ENCODE measurements at regions not wholly inside any gene's neighbourhood (a gene's known extent, or its start where the extent isn't known, plus 50 kb on each side); places are given as distances from the start of the nearest gene placed in this dataset.

DNA sequence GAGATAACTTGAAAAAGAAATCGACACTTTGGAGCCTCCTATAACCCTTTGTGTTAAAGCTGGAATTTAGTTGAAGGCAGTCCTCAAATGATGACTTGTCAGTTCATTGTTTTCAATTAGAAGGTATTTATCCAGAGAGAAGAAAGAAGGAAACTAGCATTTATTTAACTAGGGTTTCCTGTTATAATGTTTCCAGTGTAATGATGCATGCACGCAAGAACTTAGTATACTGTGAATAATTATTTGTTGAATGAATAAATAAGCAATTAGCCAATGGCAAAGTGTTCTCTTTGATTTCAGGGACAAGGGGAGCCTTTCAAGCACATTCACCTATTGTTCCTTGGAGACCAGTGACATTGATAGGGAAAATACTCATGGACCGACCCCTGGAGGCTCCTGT, 307.4 kb downstream of the KLF5 start:
- no peak for DNase-seq

DNA sequence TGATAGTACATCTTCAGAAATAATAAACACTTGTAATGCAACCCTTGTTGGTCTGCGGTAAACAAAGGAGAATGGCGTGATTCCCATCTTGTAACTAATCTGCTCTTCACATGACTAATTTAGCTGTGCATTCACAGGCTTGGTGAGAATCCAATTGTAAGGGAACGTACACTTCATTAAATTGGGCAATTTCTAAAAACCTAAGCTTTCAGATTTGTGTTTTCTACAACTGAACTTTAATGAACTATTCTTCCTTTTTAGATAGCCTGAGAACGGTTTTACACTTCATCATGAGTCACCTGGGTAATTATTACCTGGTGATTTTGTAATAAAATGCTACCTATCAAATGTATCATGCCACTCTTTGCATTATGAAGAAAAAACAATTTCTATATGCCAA, 306.9 kb downstream of the KLF5 start:
- no peak for DNase-seq

DNA sequence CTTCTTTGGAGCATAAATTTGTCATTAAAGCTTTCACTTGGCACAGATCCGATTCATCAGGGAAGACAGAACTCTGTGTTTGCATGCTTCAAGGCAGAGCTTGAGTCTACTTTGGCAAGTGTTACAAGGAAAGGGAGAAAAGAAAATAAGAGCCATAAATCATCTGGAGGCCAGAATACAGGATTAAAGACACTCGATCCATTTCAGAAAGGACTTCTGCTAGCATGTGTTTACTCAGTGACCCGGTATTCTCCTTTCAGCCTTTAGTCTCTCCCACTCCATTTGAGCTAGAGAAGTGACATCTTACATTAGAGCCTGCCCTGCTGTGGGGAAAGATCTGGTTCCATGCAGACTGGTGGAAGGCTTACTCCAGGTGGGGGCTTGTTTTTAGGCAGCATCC, 306.4 kb downstream of the KLF5 start:
- DNase-seq, result no peak

DNA sequence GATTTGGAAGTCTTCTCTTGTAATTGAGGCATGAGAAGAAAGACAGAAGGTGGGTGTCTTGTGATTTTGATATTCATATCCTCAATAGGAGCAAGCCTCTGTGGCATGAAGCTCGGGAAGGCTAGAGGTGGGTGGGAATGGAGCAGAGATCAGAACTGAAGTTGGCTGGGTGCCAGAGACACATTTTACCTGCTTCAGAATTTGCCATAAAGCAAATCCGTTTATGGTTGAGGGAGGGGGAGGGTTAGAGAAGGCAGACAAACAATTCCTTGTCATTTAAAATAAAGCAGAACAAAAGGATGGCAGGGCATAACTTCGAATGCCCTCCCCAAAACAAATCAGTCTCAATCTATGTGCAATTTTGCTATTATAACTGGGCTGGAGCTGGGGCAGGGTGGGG, 305.9 kb downstream of the KLF5 start:
- DNase-seq, result no peak

DNA sequence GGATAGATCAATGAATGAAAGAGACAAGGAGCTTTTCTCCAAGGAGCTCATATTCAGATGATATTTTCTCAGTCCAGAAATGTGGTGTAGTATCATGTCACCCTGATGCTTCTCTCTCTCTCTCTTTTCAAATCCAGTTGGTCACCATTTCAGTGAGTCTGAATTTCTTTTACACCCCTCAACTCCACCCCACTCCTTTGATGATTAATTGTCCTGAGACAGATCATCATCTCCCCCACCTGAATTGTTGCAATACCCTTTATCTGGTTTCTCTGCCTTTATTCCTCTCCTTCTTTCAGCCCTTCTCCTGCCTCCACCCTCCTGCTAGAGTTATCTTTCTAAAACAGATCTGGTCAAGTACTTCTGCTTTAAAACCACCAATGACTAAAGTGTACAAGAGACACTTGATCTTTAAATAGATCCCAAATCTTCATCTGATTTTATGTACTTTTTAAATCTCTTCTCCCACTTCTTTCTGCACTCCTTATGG, 299.8 kb downstream of the KLF5 start:
- no peak for DNase-seq

DNA sequence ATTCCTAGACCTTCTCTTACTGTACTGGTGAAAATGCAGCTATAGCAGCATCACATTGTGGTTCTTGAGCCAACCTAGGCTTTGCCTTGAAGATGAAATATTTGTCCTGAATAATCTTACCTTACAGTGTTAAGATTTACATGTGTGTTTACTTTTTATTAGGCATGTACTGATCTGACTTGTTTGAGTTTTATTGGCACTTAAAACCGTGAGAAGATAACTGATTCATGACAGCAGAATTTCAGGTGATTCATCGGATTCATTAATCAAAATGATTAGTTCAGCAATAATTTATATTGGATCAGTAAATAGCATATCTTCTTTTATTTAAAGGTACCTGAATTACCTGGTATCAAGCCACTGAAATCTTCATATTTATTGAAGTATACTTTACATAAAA, 296.3 kb downstream of the KLF5 start:
- DNase-seq, result no peak

DNA sequence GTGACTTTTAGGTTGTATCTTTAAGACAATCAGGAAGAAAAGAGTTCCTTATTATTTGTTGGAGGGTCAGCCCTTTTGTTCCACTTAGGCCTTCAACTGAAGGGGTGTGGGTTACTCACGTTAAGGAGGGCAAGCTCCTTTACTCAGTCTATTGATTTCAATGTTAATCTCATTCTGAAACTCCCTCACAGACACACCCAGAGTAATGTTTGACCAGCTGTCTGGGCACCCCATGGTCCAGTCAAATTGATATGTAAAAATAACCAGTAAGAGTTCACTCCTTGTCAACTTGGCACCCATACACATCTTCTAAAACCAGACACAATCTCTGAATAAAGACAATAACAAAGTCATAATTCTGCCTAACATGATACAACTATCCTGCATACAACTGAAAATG, 292.9 kb downstream of the KLF5 start:
- no peak for DNase-seq

DNA sequence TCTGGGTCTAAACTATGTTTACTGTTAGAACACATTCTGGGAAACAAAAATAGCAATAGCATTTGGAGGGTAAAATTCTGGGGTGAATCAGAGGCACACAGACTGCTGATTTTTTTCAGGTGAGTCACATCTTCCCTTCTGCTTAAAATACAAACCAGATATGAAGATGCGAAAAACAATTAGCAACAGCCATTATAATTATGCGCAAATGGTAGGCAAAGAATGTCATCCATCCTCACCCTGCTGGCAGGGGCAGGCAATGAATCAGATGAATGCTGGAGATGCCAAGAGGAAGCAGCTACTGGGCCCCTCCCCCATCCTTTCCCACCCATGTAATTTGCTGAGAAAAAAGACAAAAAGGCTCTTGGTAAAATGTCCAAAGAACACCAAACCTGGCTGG, 282.9 kb downstream of the KLF5 start:
- no peak for DNase-seq

DNA sequence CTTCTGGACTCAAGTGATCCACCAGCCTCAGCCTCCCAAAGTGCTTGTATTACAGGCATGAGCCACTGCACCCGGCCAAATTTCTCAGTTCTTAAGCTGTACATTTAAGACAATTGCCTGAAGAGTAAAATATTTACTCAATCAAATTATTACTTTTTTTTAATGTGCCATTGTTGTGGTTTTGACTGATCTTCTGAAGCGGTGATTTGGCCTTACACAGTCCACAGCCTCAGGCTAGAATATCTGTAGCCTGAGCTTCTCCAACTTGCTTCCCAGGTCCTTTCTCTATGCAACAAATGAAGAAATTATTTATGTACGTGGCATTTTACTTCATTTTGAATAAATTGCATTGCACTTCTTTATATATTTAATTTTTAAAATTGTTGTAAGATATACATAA, 281.3 kb downstream of the KLF5 start:
- DNase-seq, result no peak

DNA sequence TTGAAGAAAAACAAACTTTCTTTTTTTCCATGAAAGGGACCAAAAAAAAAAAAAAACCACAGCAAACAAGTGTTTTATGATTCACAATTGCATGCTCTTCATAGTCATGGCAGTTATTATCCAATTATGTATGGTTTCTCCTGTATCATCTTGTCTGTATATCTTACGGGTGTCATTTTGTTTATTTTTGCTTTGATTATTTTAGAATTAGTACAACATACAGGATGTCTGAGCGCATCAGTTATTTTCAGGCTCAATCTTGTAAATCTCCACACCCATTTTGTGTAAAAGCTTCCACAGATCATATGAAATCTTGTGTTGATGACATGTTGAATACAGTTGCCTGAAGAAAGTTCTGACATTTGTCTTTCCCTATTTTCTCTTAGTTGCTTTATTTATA, 280.3 kb downstream of the KLF5 start:
- DNase-seq, result no peak

DNA sequence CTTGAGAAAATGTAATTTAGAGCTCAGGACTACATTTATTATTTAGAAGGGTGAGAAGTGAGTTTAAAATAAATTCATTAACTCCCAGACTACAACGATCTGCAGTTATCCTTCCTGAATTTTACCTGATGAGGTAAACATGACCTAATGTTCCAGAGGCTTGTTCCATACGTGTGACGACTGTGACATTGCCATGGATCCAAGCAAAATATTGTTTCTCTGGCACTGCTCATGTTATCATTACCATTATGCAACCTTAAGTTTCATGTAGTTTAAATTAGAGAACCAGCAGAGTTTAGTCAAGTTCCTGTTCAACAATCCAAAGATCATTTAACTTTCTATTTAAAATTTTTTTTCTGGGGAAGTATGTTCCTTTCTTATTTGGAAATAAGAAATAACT, 279.6 kb downstream of the KLF5 start:
- DNase-seq, result no peak

DNA sequence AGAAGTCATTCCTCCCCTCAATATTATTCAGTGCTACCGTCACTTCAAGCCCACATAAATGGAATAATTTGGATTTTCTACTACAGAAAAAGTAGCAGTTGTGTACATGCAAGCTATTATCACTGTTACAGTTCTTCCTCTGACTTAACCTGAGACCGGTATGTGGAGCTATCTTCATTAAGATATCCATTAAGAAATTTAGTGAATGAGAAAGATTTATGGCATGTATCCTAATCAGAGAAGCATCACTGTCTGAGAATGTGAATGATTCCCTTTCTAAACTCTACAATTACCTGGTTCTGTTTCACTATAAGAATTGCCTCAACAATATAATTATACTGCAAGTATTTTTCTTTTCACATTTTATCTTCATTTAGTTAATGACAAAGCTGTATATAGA, 278.7 kb downstream of the KLF5 start:
- no peak for DNase-seq

DNA sequence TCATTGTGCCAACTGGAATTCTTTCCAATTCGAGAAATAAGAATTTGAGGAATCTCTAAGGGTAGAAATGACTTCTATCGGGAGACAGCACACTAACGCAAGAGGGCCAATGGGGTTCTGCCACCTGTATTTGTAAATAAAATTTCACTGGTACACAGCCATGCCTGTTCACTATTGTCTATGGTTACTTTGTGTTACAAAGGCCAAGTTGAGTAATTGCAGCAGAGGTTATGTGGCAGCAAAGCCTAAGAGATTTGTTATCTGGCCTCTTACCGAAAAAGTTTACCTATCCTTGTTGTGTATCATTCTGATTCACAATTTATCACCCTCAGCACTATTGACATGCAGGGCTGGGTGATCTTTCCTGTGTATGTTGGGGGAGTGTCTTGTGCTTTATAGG, 278.0 kb downstream of the KLF5 start:
- DNase-seq, result no peak

DNA sequence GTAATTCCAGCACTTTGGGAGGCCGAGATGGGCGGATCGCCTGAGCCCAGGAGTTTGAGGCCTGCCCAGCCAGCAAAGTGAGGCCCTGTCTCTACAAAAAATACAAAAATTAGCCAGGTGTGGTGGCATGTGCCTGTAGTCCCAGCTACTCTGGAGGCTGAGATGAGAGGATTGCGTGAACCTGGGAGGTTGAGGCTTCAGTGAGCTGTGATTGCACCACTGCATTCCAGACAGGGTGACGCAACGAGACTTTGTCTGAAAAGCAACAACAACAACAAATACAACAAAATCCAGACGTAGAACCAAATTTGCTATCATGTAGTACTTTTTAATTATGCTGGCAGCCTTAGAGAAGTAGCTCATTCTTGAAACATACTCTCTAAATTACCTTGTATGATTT, 277.1 kb downstream of the KLF5 start:
- DNase-seq, result no peak

DNA sequence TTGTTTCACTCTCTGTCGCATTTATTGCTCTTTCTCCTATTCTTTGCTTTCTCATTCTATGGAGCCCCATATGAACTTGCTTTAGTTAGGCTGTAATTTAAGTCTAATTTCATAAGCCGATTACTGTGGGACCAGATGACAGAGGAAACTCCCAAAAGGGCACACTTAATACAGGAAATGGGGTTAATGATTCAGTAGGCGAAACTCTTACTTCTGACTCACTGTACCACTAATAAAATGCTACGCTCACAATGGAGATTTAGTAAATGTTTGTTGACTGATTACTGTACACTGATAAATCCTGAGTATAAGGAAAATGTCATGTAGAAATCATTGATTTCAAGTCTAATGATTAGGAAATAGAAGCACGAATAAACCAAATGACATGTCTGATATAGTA, 276.4 kb downstream of the KLF5 start:
- DNase-seq, result no peak

DNA sequence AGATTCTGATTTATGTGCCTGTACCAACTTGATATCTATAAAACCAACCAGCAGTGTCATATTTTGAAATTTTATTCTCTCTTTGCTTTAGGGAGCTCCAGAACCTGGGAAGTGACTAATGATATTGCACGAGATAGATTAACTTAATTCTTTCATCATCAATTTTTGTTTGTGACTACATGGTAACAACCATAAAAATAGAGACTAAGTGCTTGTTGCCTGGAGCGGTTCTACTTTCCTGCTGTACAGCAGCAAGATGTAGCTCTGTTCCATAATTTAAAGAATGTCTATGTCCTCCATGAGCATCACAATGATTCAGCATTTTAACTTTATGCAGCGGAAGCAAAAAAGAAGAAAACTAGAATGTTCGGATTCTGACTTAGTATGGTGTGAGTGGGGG, 275.6 kb downstream of the KLF5 start:
- DNase-seq, result no peak

DNA sequence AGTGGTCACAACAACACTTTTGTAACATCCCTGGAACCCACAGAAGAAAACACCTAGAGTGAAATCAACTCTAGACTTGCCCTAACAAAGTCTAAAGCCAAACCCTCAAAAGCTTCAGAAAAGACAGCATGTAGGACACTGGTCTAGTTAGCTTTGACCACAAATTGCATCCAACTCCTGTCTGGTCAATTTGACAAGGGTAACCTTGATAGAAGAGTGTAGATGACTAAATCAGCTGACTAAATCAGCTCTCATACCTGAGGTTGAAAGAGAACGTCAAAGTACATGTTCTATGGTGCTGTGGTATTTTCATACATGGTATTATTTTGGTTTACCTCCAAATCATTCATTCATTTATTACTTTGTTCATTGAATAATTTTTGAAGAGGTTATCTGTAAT, 272.8 kb downstream of the KLF5 start:
- no peak for DNase-seq

DNA sequence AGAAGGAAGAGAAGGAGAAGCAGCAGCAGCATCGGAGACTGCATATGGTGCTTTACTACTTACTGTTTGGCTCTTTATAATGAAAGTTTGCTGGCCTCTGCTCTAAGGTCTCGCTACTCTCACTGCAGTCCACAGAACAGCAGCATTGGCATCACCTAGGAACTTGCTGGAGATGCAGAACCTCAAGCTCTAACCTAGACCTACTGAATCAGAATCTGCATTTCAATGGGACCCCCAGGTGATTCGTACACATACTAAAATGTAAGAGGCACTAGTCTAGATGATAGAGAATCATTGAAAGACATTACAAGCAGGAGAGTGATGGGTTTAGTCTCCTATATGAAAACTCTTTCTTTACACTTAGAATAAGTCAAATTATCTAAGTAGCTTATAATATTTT, 270.6 kb downstream of the KLF5 start:
- DNase-seq, result no peak

DNA sequence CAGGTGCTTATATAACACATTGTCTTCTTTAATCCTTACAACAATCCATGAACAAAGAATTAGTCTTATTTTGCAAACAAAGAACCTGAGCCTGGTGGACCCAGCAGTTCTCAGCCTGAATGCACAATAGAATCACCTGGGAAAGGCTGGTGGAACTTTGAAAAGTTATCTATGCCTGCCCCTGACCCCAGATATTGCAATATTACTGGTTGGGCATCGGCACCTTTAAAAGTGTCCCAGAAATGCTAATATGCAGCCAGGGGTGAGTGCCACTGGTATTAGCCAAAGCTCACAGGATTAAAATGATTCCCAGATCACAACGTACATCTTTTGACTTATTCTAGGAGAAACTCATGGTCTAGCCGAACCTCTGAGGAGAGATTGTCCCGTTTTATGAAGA, 268.8 kb downstream of the KLF5 start:
- no peak for DNase-seq

DNA sequence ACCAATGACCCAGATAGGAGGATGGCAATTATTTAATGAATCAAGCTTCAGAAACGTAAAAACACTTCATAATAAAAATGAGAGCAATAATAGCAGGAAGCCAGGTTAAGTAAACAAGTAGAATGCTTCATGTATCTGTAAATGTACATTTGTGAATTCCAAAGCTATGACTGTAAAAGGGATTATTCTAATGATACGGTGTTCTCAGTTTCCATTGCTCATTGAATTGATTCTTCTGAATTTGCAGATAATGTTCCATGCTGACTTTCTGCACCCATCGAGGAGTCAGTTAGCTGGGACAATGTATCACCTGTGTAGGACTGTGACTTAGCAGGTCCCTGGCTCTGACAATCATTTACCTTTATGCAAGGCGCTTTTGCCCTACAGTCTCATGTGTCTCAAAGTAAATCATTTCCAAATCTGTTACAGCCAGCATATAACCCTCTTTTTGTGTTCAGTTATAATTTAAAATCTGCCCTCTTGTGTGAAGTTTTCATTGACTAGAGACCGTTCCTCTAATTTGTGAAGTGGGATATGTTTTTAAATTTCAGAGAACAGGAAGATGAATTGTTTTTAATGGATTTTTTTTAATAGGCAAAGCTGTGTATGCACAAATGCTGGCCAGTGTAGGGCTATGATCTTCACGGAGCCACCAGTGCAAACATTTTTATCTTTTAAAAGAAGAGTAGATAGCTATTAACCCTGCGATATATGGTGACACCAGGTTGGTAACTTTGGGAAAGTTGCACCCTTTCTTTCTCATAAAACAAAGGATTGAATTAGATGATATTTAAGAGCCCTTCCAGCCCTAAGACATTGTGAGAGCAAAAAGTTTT, 267.1 kb downstream of the KLF5 start:
- DNase-seq, result no peak

DNA sequence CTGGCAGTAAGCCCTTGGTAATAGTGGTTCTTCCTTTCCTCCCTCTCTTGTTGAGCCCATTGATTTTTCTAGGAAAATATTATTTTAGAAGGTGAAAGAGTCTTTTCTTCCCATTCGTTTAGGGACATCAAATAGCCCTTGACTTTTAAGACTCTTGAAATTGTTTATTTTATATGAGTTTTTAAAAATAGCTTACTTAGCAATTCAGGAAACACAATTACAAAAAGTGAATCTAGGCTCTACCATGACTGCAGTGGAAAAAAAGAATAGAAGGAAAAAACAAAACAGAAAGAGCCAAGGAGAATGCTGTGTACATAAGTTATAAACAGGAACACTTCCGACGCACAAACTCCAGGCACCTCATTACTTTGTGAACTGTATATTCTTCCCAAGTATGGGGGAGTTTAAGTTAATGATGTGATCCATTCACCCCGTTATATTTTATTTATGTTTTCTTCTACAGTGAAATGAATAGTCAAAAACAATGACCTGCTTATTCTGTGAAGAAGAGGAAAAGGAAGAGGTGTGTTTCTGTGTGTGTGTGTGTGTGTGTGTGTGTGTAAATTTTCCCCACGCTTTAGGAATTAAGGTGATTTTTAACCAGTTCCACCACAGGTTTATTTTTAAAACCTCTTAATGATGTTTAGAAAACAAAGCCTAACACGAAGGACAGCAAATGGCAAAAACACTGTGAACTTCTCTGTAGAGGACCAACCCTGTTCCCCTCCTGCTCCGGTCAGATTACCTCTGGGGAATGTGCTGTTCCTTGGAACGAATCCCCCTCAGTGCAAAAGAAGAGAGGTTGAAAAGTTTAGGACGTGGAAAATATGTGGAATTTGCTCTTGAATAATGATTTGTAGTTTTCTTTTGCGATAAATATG, 266.3 kb downstream of the KLF5 start:
- no peak for DNase-seq

DNA sequence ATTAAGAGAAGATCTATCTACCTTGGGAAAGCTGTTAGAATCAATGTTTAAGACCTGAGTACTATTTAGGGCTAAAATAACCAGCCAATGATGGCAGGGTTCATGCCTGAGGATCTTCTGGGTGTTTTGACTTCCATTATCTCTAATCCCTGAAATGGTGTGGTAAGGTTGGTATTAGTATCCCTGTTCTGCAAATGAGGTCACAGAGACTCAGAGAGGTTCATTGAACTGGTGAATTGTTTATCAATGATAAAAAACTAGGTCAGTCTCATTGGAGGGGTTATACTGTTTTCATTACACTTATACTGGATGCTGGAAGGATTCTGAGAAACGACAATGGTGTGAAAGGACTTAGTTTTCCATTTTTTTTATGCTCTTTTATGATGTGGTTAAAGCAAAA, 264.8 kb downstream of the KLF5 start:
- DNase-seq, result no peak

DNA sequence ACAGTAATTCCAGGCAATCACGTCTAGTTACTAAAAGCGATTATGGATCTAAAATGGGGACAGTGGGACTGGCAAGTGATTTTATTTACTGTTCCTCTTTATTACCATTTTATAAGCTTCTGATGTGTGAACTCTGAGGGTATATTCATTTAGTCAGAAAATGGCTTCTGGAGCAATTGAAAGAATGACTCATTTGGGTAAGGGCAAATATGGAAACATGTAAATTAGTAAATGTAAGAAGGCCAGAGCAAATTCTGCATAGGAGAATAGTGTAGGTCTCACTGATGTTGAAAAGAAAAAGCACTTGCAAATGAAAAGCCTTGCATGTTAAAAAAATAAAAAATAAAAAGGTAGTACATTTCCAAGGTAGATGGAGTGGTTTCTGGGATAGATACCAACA, 262.2 kb downstream of the KLF5 start:
- DNase-seq, result no peak

DNA sequence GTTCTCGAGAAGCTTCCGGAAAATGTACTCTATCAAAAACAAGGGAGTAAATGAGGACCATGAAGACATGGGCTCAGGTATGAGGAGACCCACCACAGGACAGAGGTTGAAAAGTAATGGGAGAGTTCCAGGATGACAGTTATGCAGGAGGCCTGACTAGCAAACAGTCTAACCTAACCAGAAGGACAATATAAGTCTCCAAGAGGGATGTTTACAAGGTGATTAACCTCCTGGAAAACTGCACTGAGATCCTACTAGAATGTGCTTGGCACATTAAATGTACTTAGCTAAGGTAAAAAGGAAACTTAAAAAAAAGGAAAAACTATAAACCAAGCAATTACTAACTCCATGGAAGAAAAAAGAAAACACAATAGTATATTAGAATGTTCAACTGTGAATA, 258.3 kb downstream of the KLF5 start:
- no peak for DNase-seq

Measured in GF-D8 (cell line).